Anterior cingulate cortex (tissue), 58 donors: ENCODE measurements at regions not wholly inside any gene's neighbourhood (a gene's known extent, or its start where the extent isn't known, plus 50 kb on each side); places are given as distances from the start of the nearest gene placed in this dataset.
"Not testable (repeated sequence)": the region's sequence is repeated elsewhere in the genome, so short reads cannot be mapped to it uniquely, and the experiment has no call there.

Experiments used
- DNase-seq, 58 donors: peaks; one replicate each; lab custom pipeline; 2025; lab: John Stamatoyannopoulos, UW

- DNase-seq, result no peak
Measured at GRCh38 chr21:15274701-15275485, 210.1 kb upstream of the NRIP1 start.

DNA sequence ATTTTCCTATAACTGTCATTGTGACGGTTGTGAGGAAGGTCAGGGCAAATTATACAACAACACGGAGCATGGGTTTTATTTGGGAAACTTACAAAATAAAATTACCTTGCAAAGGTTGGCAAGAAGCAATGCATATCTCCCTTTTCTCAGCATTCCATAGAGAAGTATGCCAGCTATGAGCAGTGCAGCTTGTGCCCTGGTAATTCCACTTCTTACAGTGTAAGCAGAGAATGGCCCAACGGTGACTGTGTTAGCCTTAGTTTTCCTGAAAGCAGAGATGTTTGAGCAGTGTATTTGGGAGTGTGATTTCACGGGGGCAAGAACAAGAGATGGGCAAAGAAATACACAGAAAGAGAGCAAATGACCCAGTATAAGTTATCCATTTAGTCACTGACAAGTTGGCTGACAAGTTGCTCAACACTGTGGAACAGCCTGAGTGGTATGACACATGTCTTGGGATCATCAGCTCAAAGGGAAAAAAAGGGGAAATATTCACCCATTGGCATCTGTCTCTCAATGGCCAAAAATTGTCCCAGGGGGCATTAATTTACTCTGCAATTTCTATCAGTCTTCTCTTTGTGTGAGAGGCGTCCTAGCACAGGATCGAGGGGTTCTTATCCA is 210.9 kb upstream of the NRIP1 start:
- no peak for DNase-seq

DNA sequence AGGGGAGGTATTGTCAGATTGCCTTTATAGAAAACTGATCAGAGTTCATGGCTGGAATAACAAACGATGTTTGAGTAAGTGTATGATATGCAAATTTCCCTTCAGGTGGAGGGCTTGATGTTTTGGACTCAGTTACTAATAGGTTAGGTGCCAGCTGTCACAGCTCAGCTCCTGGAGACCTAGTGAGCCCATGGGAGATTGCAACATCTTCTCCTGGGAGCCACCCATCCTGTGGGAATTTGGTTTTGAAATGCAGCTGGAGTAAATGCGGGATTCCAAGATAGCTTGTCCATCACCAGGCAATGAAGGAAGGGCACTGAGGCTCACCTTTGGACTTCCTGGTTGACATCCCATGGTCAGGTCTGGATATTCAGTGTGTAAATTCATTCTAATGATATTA is 211.4 kb upstream of the NRIP1 start:
- no peak for DNase-seq

GRCh38 chr21:15277466-15277865 is 212.7 kb upstream of the NRIP1 start:
- DNase-seq, result no peak

DNA sequence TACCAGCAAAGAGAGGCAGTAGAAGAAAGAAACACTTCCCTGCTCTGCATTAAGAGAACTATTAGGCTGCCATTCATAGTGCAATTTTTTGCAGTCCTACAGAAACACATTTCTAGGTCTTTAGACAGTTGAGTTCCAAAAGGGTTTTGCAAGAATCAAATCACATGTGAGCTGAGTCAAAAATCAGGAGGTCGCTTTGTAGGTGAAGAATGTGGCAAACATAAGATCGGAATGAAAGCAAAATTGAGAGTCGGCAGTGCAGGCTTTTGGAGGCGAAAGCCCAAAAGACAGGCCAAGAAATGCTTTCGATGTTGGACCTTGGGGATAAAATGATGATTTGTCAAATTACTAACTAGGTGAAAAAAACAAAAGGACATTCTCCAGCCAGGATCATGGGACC is 213.5 kb upstream of the NRIP1 start:
- no peak for DNase-seq

- DNase-seq, result no peak
Measured at GRCh38 chr21:15278851-15279250, 214.1 kb upstream of the NRIP1 start.

GRCh38 chr21:15279482-15279881 is 214.7 kb upstream of the NRIP1 start:
- DNase-seq, result no peak

- DNase-seq, result no peak
Measured at GRCh38 chr21:15281714-15282113, 216.9 kb upstream of the NRIP1 start.

- DNase-seq, result no peak
Measured at GRCh38 chr21:15282665-15283064, 217.9 kb upstream of the NRIP1 start.

GRCh38 chr21:15283138-15283537 is 218.3 kb upstream of the NRIP1 start:
- no peak for DNase-seq

GRCh38 chr21:15283789-15284188 is 219.0 kb upstream of the NRIP1 start:
- DNase-seq, result no peak

DNA sequence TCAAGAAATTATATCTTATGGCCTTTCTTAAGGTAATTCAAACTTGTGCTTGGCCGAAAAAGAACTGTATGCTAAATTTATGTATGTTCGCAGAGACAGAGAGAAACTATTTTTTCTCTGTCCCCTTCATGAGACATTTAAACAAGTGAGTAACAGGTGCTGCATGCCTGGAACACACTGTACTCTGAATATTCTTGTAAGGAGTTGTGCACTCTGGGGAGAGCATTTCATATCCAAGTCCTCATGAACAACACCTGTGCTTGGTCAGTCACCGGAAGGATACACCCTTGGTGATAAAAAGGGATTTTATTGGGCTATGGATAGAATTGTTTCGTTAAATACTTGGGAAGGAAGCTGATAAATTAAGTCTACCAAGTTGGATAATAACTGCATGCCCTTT is 220.8 kb upstream of the NRIP1 start:
- no peak for DNase-seq

DNA sequence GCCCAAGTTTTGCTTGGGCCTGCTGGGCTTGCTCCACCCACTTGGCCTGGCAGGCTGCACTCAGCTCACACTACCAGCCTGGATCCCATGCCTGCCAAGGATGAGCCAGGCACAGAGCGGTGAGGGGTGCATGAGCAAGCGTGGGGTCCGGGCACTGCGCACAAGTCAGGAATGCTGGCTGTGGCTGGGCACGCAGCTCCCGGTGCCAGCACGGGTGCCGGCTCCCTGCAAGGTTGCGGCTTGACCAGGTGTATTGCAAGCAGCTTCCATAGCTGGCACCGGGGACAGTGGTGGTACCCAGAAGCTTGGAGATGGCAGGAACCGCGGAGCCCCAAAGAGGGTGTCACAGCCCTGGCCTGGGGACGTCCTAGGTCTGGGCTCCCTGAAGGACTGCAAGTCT is 224.4 kb upstream of the NRIP1 start:
- no peak for DNase-seq

DNA sequence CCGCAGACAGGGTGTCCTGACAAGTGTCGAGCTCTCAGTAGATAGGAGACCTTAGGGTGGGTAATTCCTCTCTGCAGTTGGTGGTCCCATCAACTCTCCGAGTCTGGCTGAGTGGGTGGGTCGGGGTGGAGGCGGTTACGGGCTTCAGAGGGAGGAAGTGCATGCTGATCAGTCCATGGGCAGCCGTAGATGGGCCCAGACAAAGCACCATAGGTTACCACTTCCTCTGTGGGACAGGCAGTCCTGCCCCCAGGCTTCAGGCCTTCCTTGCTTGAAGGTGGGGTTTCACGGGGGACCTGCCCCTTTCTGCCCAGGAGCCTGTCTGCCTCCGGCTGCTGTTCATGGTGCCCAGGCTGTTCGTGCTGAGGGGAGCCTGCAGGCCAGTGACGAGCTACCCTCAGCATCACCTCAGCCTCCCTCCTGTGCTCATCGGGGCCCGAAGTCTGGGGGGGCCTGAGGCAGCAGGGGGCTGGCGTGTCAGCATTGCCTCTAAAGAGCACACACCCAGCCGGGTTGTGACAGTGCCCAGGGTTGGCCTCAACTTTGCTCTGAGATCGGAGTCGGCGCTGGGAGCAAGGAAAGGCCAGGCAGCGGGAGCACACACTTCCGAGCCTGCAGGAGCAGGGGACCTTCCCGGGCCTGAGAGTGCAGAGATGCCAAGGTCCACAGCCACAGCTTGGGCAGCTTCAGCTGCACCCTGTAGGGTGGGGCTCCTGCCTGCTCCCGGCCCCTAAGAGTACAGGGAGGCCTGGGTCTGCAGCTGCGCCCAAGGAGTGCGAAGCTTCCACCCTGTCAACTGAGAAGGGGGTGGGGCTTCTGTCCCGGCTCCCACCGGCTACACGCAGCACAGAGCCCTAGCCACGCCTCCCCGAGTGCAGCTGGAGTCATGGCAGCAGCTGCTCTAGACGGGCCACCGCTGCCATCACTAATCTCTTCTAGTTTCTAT is 225.4 kb upstream of the NRIP1 start:
- peak in 2 of 58 donors; percentile 3 to 5 for DNase-seq

DNA sequence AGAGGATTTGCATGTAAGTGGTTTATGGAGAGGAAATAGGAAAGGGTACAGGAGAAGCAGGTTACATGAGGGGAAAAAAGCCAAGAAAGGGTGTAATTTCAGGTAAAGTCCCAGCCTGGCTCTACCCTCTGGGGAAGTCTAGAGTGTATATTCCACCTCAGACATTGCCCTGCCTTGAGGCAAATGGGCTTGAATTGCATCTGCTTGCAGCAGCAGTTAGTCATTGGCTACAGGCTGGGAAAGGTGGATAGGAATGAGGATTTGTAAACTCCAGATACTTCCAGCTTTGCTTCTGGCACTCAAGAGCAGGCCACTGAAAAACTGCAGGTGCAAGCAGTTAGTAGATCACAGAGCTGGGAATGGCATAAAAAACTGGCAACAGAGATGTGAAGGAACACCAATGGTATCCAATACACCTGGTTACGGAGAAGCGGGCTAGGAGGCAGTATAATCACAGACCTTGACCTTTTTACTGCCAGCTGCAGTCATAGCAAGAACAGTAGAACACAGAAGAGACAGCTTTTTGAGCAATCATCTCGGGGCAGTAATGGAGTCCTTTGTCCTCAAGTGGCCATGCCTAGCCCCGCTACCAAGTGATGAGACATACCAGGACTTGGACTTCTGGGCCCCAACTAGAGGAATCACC is 226.9 kb upstream of the NRIP1 start:
- no peak for DNase-seq

GRCh38 chr21:15293240-15293639 is 228.4 kb upstream of the NRIP1 start:
- DNase-seq, result no peak

GRCh38 chr21:15295875-15296274 is 231.1 kb upstream of the NRIP1 start:
- no peak for DNase-seq

DNA sequence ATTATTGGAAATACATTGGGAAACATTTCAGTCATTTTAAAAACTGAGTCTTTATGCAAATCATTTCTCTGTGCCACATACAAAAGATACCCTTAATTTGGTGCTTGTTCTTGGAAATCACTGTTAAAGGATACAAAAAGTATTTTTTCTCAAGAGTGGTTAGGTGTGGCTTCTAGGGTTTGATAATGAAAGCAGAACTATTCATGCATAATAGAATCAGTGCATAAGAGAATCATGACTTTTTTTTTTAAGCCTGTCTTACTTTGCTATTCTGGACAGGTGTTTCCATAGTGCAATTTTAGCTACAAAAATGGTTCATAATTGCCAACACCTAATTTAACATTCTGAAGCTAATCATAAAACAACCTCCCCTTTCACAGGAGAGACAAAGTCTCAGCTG is 233.0 kb upstream of the NRIP1 start:
- no peak for DNase-seq

- DNase-seq, result no peak
Measured at GRCh38 chr21:15298306-15298705, 233.5 kb upstream of the NRIP1 start.

DNA sequence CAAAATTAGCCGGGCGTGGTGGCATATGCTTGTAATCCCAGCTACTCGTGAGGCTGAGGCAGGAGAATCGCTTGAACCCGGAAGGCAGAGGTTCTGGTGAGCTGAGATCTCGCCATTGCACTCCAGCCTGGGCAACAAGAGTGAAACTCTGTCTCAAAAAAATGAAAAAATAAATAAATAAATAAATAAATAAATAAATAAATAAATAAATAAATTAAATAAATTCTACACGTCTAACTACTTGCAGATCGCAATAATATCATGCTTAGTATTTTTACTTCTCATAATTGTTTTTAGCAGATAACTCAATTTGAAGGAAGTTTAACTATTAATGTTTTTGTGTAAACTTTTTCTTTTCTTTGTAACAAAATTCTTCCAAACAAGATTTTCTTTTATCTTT is 234.0 kb upstream of the NRIP1 start:
- not testable (repeated sequence) for DNase-seq

- DNase-seq, result no peak
Measured at GRCh38 chr21:15300131-15300530, 235.3 kb upstream of the NRIP1 start.
